B cell (primary cell): ENCODE measurements at regions not wholly inside any gene's neighbourhood (a gene's known extent, or its start where the extent isn't known, plus 50 kb on each side); places are given as distances from the start of the nearest gene placed in this dataset.

ENCODE experiments used
- ATAC-seq: fragments of 200-7000 bp; cut with Tn5 transposase; one replicate; pipeline ENCODE4 v1.10.0; 2021; ENCODE audit warnings: low read depth, mild to moderate bottlenecking, moderate number of reproducible peaks, moderate library complexity
- CTCF ChIA-PET: fragments of 350-600 bp; sonication (Branson Sonifier 250); formaldehyde crosslinking; loops from one replicate; lab custom pipeline; 2021; ENCODE audit warnings: antibody characterized with exemption, inconsistent platforms; lab: Charles Lee
- POLR2A ChIA-PET: fragments of 350-600 bp; sonication (Branson Sonifier 250); formaldehyde crosslinking; loops from one replicate; lab custom pipeline; 2021; ENCODE audit warnings: antibody characterized with exemption; lab: Charles Lee
- DNase-seq: peaks from one replicate; pipeline ENCODE4 v3.0.0; 2013
- H2AFZ ChIP-seq: 2 replicates; pipeline ENCODE4 v1.6.1; 2012; ENCODE audit warnings: mild to moderate bottlenecking, low read depth, low read length; ENCODE audit not compliant: insufficient read depth, poor library complexity, severe bottlenecking
- H3K27ac ChIP-seq, 2 donors: 1 replicate in 1 of 2; 2 replicates in 1 of 2; pipeline ENCODE4 v1.5.1; 2012 to 2013; ENCODE audit warnings: low read length in 2 of 2, mild to moderate bottlenecking in 2 of 2, moderate library complexity in 1 of 2
- H3K27me3 ChIP-seq, 4 experiments: fragments of 200-600 bp in 1 of 4; sonication (generic) in 1 of 4; replicated peaks in 1 of 4; 1 replicate in 2 of 4; 2 replicates in 2 of 4; pipeline versions ENCODE4 v1.6.1 to v1.7.0; 2013 to 2016; ENCODE audit warnings: low read length in 3 of 4, mild to moderate bottlenecking in 2 of 4, mixed read lengths in 1 of 4, moderate library complexity in 1 of 4; ENCODE audit not compliant: insufficient read depth in 4 of 4, control insufficient read depth in 3 of 4; ENCODE audit errors: control extremely low read depth in 1 of 4
- H3K36me3 ChIP-seq, 2 experiments: replicated peaks in 1 of 2; 1 replicate in 1 of 2; 2 replicates in 1 of 2; pipeline versions ENCODE4 v1.6.1 to v1.7.1; 2013; ENCODE audit warnings: low read length in 1 of 2; ENCODE audit not compliant: insufficient read depth in 2 of 2, control insufficient read depth in 1 of 2; ENCODE audit errors: control extremely low read depth in 1 of 2, extremely low read depth in 1 of 2
- H3K4me1 ChIP-seq, 2 donors: fragments of 200-600 bp in 1 of 2; sonication (generic) in 1 of 2; 1 replicate in 1 of 2; 2 replicates in 1 of 2; pipeline versions ENCODE4 v1.5.1 to v1.6.1; 2013 to 2017; ENCODE audit warnings: low read length in 2 of 2; ENCODE audit not compliant: control insufficient read depth in 2 of 2, insufficient read depth in 2 of 2
- H3K4me2 ChIP-seq: replicated peaks from 2 replicates; pipeline ENCODE3; 2012; ENCODE audit warnings: mild to moderate bottlenecking, low read depth, low read length; ENCODE audit not compliant: poor library complexity, severe bottlenecking
- H3K4me3 ChIP-seq, 5 experiments: fragments of 200-600 bp in 1 of 5; sonication (generic) in 1 of 5; 1 replicate in 3 of 5; 2 replicates in 2 of 5; pipeline versions ENCODE4 v1.5.1 to v1.7.0; 2011 to 2016; ENCODE audit warnings: low read length in 4 of 5, mild to moderate bottlenecking in 4 of 5, low read depth in 2 of 5, control low read depth in 1 of 5, moderate library complexity in 1 of 5; ENCODE audit not compliant: insufficient read depth in 1 of 5; ENCODE audit errors: control extremely low read depth in 1 of 5, extremely low read depth in 1 of 5
- H3K79me2 ChIP-seq: fragments of 200-600 bp; sonication (generic); one replicate; pipeline ENCODE4 v1.6.0; 2016; ENCODE audit warnings: low read length; ENCODE audit not compliant: control insufficient read depth, insufficient read depth
- H3K9ac ChIP-seq: fragments of 200-600 bp; sonication (generic); 2 replicates; pipeline ENCODE4 v1.6.1; 2017; ENCODE audit warnings: mild to moderate bottlenecking, low read length, moderate library complexity
- H3K9me3 ChIP-seq, 3 donors: one replicate each; pipeline versions ENCODE4 v1.6.1 to v1.7.1; 2013; ENCODE audit warnings: low read length in 2 of 3; ENCODE audit not compliant: control insufficient read depth in 2 of 3, insufficient read depth in 1 of 3; ENCODE audit errors: control extremely low read depth in 1 of 3
- H4K20me1 ChIP-seq: 2 replicates; pipeline ENCODE4 v1.6.0; 2012; ENCODE audit warnings: mild to moderate bottlenecking, low read length; ENCODE audit not compliant: insufficient read depth, control insufficient read depth, poor library complexity, severe bottlenecking
- H3K27ac Mint-ChIP-seq: one replicate; pipeline ENCODE4 v1.8.0; 2021; ENCODE audit warnings: mixed read lengths
- H3K27me3 Mint-ChIP-seq: one replicate; pipeline ENCODE4 v1.8.0; 2021; ENCODE audit warnings: mixed read lengths
- H3K4me1 Mint-ChIP-seq: one replicate; pipeline ENCODE4 v1.8.0; 2021; ENCODE audit warnings: mixed read lengths
- H3K4me3 Mint-ChIP-seq: one replicate; pipeline ENCODE4 v1.8.0; 2021; ENCODE audit warnings: mixed read lengths
- H3K9me3 Mint-ChIP-seq: one replicate; pipeline ENCODE4 v1.8.0; 2022; ENCODE audit warnings: mixed read lengths; ENCODE audit not compliant: insufficient read depth
- EZH2 ChIP-seq: IDR thresholded peaks from 2 replicates; pipeline ENCODE4 v1.6.1; 2012; ENCODE audit warnings: borderline replicate concordance, low read depth, mild to moderate bottlenecking, moderate library complexity, low read length; ENCODE audit not compliant: insufficient read depth, poor library complexity, severe bottlenecking
- WGBS: methylation state at CpG from one replicate; pipeline ENCODE4 v1.1.5; 2013; ENCODE audit warnings: missing lambda C conversion rate; ENCODE audit not compliant: insufficient coverage; 5-methylcytosine and 5-hydroxymethylcytosine counted together
- intact Hi-C: fragments of 100-400 bp; cut with micrococcal nuclease; formaldehyde crosslinking; loops from one replicate; pipeline ENCODE4 v1.10.0; 2022
- TF ChIP-seq, protein P1 (sequence below): fragments of 200-600 bp; IDR thresholded peaks from one replicate; pipeline ENCODE4 v1.8.0; 2022; ENCODE audit warnings: antibody characterized with exemption, mild to moderate bottlenecking

DNA sequence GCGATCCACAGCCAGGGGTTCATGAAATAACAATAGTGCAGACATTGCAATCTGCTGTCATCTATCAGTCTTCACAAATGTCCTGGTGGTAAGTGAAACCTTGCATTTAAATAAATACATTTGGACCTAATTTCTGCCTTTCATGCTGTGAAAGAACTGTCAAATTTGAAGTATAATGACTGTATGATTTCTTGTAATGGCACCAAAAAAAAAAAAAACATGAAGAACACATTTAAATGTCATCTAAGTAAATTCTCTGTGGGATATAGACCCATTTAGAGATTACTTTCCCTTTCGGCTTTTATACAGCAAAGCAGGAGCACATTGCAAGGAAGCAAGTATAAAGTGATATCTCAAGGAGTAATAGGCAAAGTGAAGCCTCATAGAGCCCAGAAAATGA is 431.5 kb upstream of the SGCD start:
- H3K79me2 ChIP-seq: no peaks in the 10 kb centered on the region
- whole genome bisulfite sequencing: 83% methylated on average over 1 of the region's 2 CpGs

DNA sequence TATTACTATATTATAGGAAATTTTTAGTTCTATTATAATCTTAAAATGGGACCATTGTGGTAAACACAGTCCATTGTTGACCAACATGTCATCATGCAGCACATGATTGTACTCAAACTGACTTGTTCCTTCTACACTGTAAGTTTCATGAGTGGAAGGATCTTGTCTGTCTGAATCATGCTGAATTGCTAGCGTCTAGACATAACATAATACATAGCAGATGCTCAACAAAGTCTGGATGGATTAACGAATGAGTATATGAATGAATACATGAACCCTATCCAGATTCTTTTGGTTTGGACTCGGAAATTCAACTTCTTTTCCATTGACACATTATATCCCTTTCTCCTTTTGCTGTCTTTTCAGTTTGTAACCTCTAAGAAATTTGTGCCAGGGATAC is 429.2 kb upstream of the SGCD start:
- Histone ChIP-seq H3K9me3 (no peaks in the 10 kb centered on the region), H3K4me3 (no peak overlapping the region), H3K27me3 (no peaks in the 10 kb centered on the region), H2AFZ (no peak overlapping the region), H3K27ac (no peak overlapping the region), H3K79me2 (no peaks in the 10 kb centered on the region), H3K36me3 (no peaks in the 10 kb centered on the region), H4K20me1 (no peaks in the 10 kb centered on the region), H3K4me1 (no peaks in the 10 kb centered on the region), H3K9ac (no peak overlapping the region), H3K4me2 (no peak overlapping the region)
- TF ChIP-seq, protein P1, sequence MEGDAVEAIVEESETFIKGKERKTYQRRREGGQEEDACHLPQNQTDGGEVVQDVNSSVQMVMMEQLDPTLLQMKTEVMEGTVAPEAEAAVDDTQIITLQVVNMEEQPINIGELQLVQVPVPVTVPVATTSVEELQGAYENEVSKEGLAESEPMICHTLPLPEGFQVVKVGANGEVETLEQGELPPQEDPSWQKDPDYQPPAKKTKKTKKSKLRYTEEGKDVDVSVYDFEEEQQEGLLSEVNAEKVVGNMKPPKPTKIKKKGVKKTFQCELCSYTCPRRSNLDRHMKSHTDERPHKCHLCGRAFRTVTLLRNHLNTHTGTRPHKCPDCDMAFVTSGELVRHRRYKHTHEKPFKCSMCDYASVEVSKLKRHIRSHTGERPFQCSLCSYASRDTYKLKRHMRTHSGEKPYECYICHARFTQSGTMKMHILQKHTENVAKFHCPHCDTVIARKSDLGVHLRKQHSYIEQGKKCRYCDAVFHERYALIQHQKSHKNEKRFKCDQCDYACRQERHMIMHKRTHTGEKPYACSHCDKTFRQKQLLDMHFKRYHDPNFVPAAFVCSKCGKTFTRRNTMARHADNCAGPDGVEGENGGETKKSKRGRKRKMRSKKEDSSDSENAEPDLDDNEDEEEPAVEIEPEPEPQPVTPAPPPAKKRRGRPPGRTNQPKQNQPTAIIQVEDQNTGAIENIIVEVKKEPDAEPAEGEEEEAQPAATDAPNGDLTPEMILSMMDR: no peak
- no peak for TF ChIP-seq EZH2
- no peak overlapping the region for H3K27ac Mint-ChIP-seq
- ChIA-PET POLR2A (no interaction called here), CTCF (no interaction called here)
- H3K9me3 Mint-ChIP-seq: no peaks in the 10 kb centered on the region
- DNase-seq: no peak
- no peaks in the 10 kb centered on the region for H3K27me3 Mint-ChIP-seq
- WGBS: no CpG with 5 or more reads among the region's 3 CpGs
- ATAC-seq: no peak
- H3K4me3 Mint-ChIP-seq: no peak overlapping the region
- no peaks in the 10 kb centered on the region for H3K4me1 Mint-ChIP-seq
- intact Hi-C loops: no loop called here

More for the DNA sequence above, 431.5 kb upstream of the SGCD start:
- Histone ChIP-seq H3K9me3 (no peaks in the 10 kb centered on the region), H3K9ac (no peak overlapping the region), H3K4me1 (no peaks in the 10 kb centered on the region), H2AFZ (no peak overlapping the region), H3K4me2 (no peak overlapping the region), H4K20me1 (no peaks in the 10 kb centered on the region), H3K27me3 (no peaks in the 10 kb centered on the region), H3K27ac (no peak overlapping the region), H3K4me3 (no peak overlapping the region), H3K36me3 (no peaks in the 10 kb centered on the region)
- POLR2A ChIA-PET: no interaction called here
- Mint-ChIP-seq H3K27me3 (no peaks in the 10 kb centered on the region), H3K27ac (no peak overlapping the region), H3K9me3 (no peaks in the 10 kb centered on the region), H3K4me3 (no peak overlapping the region), H3K4me1 (no peaks in the 10 kb centered on the region)
- TF ChIP-seq, protein P1: no peak
- TF ChIP-seq EZH2: no peak
- intact Hi-C loops: no loop called here
- ATAC-seq (no peak), DNase-seq (no peak)
- CTCF ChIA-PET: no interaction called here
